K562 (cell line): ENCODE measurements at regions not wholly inside any gene's neighbourhood (a gene's known extent, or its start where the extent isn't known, plus 50 kb on each side); places are given as distances from the start of the nearest gene placed in this dataset.
A peak's percentile ranks its signal among the peaks of the same experiment; 100 is the strongest.

ENCODE experiments used
- ATAC-seq: fragments of 200-7000 bp; cut with Tn5 transposase; 3 replicates; pipeline ENCODE4 v1.9.1; 2020; ENCODE audit warnings: moderate library complexity
- BruUV-seq: library from RNA; stranded (reverse); fragments of 400-500 nt; replicated peaks from 2 replicates; lab custom pipeline; 2021; lab: Mats Ljungman, UMichigan
- CTCF ChIA-PET: fragments of 300-600 bp; formaldehyde crosslinking; extraction: SDS; loops from one replicate; lab custom pipeline; 2021; ENCODE audit warnings: low intra/inter-chr PET ratio; lab: Yijun Ruan, JAX
- POLR2A ChIA-PET: fragments of 300-600, 350-650 bp; sonication (Branson Sonifier 250); formaldehyde crosslinking; extraction: SDS; loops from one replicate; lab custom pipeline; 2021; ENCODE audit warnings: antibody characterized with exemption, inconsistent platforms; lab: Yijun Ruan, JAX
- DNase-seq, 4 experiments: peaks; one replicate each; pipeline versions ENCODE4 v3.0.0 to v3.0.0-alpha.2; 2011 to 2018; ENCODE audit warnings: low spot score in 3 of 4, mixed read lengths in 3 of 4; ENCODE audit errors: extremely low read depth in 1 of 4
- FAIRE-seq: peaks from 2 replicates; lab custom pipeline; 2011; peaks lifted over from hg19 to GRCh38; lab: Jason Lieb, UNC
- H2AFZ ChIP-seq: 2 replicates; pipeline ENCODE4 v1.6.0; 2011; ENCODE audit warnings: low read depth, low read length, control low read depth, inconsistent platforms
- H3K27ac ChIP-seq: fragments of 200-600 bp; 3 replicates; pipeline ENCODE4 v1.8.0; 2011; ENCODE audit warnings: low read depth, mild to moderate bottlenecking, control low read depth, inconsistent platforms, low read length, moderate library complexity, mixed read lengths; ENCODE audit errors: extremely low read depth
- H3K27me3 ChIP-seq, 2 experiments: fragments of 300-600 bp in 1 of 2; 2 replicates in 1 of 2; 3 replicates in 1 of 2; pipeline versions ENCODE4 v1.6.0 to v1.8.0; 2011; ENCODE audit warnings: inconsistent platforms in 2 of 2, low read length in 2 of 2, mild to moderate bottlenecking in 1 of 2, mixed read lengths in 1 of 2, moderate library complexity in 1 of 2; ENCODE audit not compliant: control insufficient read depth in 2 of 2, insufficient read depth in 2 of 2
- H3K36me3 ChIP-seq: fragments of 300-600 bp; 3 replicates; pipeline ENCODE4 v1.8.0; 2011; ENCODE audit warnings: mild to moderate bottlenecking, low read length, inconsistent platforms; ENCODE audit not compliant: control insufficient read depth, insufficient read depth
- H3K4me1 ChIP-seq, 2 experiments: fragments of 200-600 bp in 1 of 2; replicated peaks in 1 of 2; 2 replicates in 1 of 2; 3 replicates in 1 of 2; pipeline versions ENCODE4 v1.5.1 to v1.8.0; 2011; ENCODE audit warnings: inconsistent platforms in 2 of 2, low read length in 2 of 2, mild to moderate bottlenecking in 1 of 2, mixed read lengths in 1 of 2, moderate library complexity in 1 of 2; ENCODE audit not compliant: control insufficient read depth in 2 of 2, insufficient read depth in 2 of 2
- H3K4me2 ChIP-seq: 2 replicates; pipeline ENCODE4 v1.6.1; 2011; ENCODE audit warnings: low read length, control low read depth, inconsistent platforms, mixed read lengths; ENCODE audit not compliant: insufficient read depth
- H3K4me3 ChIP-seq: fragments of 200-600 bp; sonication (generic), shearing (Covaris generic); 2 replicates; pipeline ENCODE4 v1.5.1; 2016; ENCODE audit warnings: control low read depth, inconsistent platforms
- H3K79me2 ChIP-seq: fragments of 200-600 bp; 3 replicates; pipeline ENCODE4 v1.8.0; 2011; ENCODE audit warnings: low read length, inconsistent platforms; ENCODE audit not compliant: control insufficient read depth, insufficient read depth
- H3K9ac ChIP-seq, 2 experiments: 2 replicates each; pipeline versions ENCODE4 v1.6.0 to v1.6.1; 2011; ENCODE audit warnings: low read depth in 2 of 2, low read length in 2 of 2, control low read depth in 1 of 2, inconsistent platforms in 1 of 2, mild to moderate bottlenecking in 1 of 2, mixed read lengths in 1 of 2; ENCODE audit not compliant: insufficient read depth in 1 of 2
- H3K9me1 ChIP-seq: one replicate; pipeline ENCODE4 v1.6.0; 2011; ENCODE audit warnings: inconsistent platforms, mild to moderate bottlenecking, low read length, moderate library complexity; ENCODE audit not compliant: control insufficient read depth, insufficient read depth
- H3K9me3 ChIP-seq: replicated peaks from 2 replicates; pipeline ENCODE4 v1.5.1; 2011; ENCODE audit warnings: low read depth, low read length, inconsistent platforms; ENCODE audit not compliant: control insufficient read depth, insufficient read depth
- H4K20me1 ChIP-seq: replicated peaks from 2 replicates; pipeline ENCODE4 v1.6.1; 2011; ENCODE audit warnings: low read length, inconsistent platforms, mixed read lengths; ENCODE audit not compliant: control insufficient read depth, insufficient read depth
- BCLAF1 ChIP-seq, 2 experiments: fragments of 450-650 bp in 1 of 2; IDR thresholded peaks; 2 replicates each; pipeline ENCODE4 v1.6.1; 2011 to 2017; ENCODE audit warnings: low read depth in 2 of 2, antibody characterized with exemption in 1 of 2, borderline replicate concordance in 1 of 2, low read length in 1 of 2, mild to moderate bottlenecking in 1 of 2, mixed read lengths in 1 of 2; ENCODE audit not compliant: control insufficient read depth in 1 of 2
- BRD9 ChIP-seq: fragments of 450-650 bp; IDR thresholded peaks from 2 replicates; pipeline ENCODE4 v1.6.1; 2018; ENCODE audit warnings: low read depth; ENCODE audit not compliant: partially characterized antibody
- CCNT2 ChIP-seq: IDR thresholded peaks from 2 replicates; pipeline ENCODE4 v1.6.1; 2011; ENCODE audit warnings: borderline replicate concordance, low read depth, mild to moderate bottlenecking, moderate library complexity, mixed read lengths, low read length; ENCODE audit not compliant: insufficient read length; ENCODE audit errors: extremely low read depth
- CTBP1 ChIP-seq: fragments of 450-650 bp; IDR thresholded peaks from 2 replicates; pipeline ENCODE4 v1.6.1; 2016; ENCODE audit warnings: borderline replicate concordance
- DMBX1 ChIP-seq: fragments of 250-450 bp; sonication (Bioruptor Pico); IDR thresholded peaks from 2 replicates; pipeline ENCODE4 v1.8.0; 2022; ENCODE audit warnings: inconsistent platforms, mild to moderate bottlenecking, moderate library complexity, borderline replicate concordance
- EWSR1 ChIP-seq: fragments of 450-650 bp; IDR thresholded peaks from 2 replicates; pipeline ENCODE4 v1.6.1; 2018; ENCODE audit warnings: borderline replicate concordance, mild to moderate bottlenecking, low read depth, moderate library complexity; ENCODE audit not compliant: partially characterized antibody
- MTF1 ChIP-seq: fragments of 250-450 bp; sonication (Bioruptor Pico); IDR thresholded peaks from 2 replicates; pipeline ENCODE4 v1.9.0; 2021; ENCODE audit warnings: moderate library complexity, mild to moderate bottlenecking, inconsistent platforms, borderline replicate concordance
- POLR2A ChIP-seq: fragments of 450-650 bp; conservative IDR thresholded peaks from 2 replicates; pipeline ENCODE4 v1.6.1; 2016
- TCF3 ChIP-seq: sonication (generic); formaldehyde crosslinking; IDR thresholded peaks from 2 replicates; pipeline ENCODE4 v1.4.0; 2020; ENCODE audit warnings: mild to moderate bottlenecking, missing genetic modification reagents
- ZFP30 ChIP-seq: fragments of 250-450 bp; sonication (Bioruptor Pico); IDR thresholded peaks from 2 replicates; pipeline ENCODE4 v1.8.0; 2022; ENCODE audit warnings: moderate library complexity, mild to moderate bottlenecking, inconsistent platforms, borderline replicate concordance
- ZNF146 ChIP-seq: IDR thresholded peaks from one replicate; pipeline ENCODE4 v1.6.1; 2018; ENCODE audit warnings: missing compliant biosample characterization; ENCODE audit not compliant: unreplicated experiment
- ZNF561 ChIP-seq: fragments of 450-650 bp; formaldehyde crosslinking; conservative IDR thresholded peaks from 2 replicates; pipeline ENCODE4 v1.4.0; 2020; ENCODE audit warnings: mild to moderate bottlenecking, moderate library complexity
- WGBS: fragments of 100-300 bp; shearing (Covaris generic); methylation state at CpG from one replicate; pipeline ENCODE4 v1.1.6; 2016; ENCODE audit warnings: low coverage, mixed read lengths; ENCODE audit not compliant: insufficient coverage; ENCODE audit errors: missing lambda C conversion rate; 5-methylcytosine and 5-hydroxymethylcytosine counted together
- in situ Hi-C: fragments of 300-500 bp; cut with MboI; formaldehyde crosslinking; loops from 4 replicates; pipeline ENCODE4 v1.15.0; 2018; ENCODE audit warnings: inconsistent platforms, mixed read lengths
- intact Hi-C: fragments of 100-400 bp; cut with micrococcal nuclease; formaldehyde crosslinking; loops from 2 replicates; pipeline ENCODE4 v1.14.2; 2022
- TF ChIP-seq, protein P1 (sequence below): fragments of 250-450 bp; sonication (Bioruptor Pico); IDR thresholded peaks from 2 replicates; pipeline ENCODE4 v1.4.0; 2020

GRCh38 chr12:22916815-22917214, 291.8 kb downstream of the ETNK1 start (continued):
- no peak for TF ChIP-seq BCLAF1 (IDR thresholded peaks at IDR 0.05; ENCODE audit: borderline replicate concordance in 1 of 2, control insufficient read depth in 1 of 2, low read depth in 2 of 2, low read length in 1 of 2)
- no peak for TF ChIP-seq ZNF146 (CRISPR knock-in tag)

DNA sequence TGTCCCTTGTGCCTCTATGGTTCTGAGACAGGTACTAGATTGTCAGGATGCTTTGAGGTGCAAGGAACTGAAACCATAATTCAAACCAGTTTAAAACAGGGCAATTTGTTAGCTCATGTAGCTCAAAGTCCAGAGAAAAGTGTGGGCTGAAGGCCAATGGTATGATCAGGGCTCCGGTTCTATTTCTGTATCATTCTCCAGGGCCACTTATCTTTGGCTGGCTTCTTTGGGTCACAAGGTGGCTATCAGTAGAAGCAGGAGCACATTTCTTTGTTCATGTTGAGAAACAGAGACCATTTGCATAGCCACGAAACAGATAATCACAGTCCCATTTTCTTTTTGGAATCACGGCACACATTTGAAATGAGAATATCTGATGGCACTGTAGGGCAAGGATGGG, 294.9 kb downstream of the ETNK1 start:
- H3K4me1 ChIP-seq, result no peaks in the 10 kb centered on the region; a peak in 1 of 5 replicates
- no peak overlapping the region for H3K27ac ChIP-seq
- H3K79me2 ChIP-seq, result no peaks in the 10 kb centered on the region
- FAIRE-seq, result no peak
- DNase-seq, result peak in 1 of 4 experiments; percentile 9
- H4K20me1 ChIP-seq, result no peaks in the 10 kb centered on the region; the same call in 1 of the 2 replicates
- H3K4me2 ChIP-seq, result no peak overlapping the region
- H3K27me3 ChIP-seq, result peaks cover 0 to 3% of the 10 kb centered on the region in 2 experiments; a peak in 2 of 5 replicates
- in situ Hi-C loops (no loop called here), intact Hi-C loops (no loop called here)
- no peak for ATAC-seq
- H3K9me1 ChIP-seq, result no peaks in the 10 kb centered on the region
- 0% methylated on average over 3 of the region's 3 CpGs for WGBS
- no peak overlapping the region for H3K9ac ChIP-seq
- ChIA-PET CTCF (no interaction called here), POLR2A (no interaction called here)
- H3K4me3 ChIP-seq, result no peak overlapping the region
- no peaks in the 10 kb centered on the region for H3K36me3 ChIP-seq
- H3K9me3 ChIP-seq, result no peaks in the 10 kb centered on the region
- no TSS peak for BruUV-seq
- no peak overlapping the region for H2AFZ ChIP-seq
- TF ChIP-seq EWSR1 (no peak), CCNT2 (peak; percentile 18), CTBP1 (no peak), BRD9 (no peak), DMBX1 (CRISPR knock-in tag) (no peak), ZFP30 (CRISPR knock-in tag) (no peak), POLR2A (no peak), ZNF561 (CRISPR knock-in tag) (no peak), TCF3 (CRISPR knock-in tag) (peak; percentile 56; the same call in 1 of the 2 replicates), MTF1 (CRISPR knock-in tag) (no peak)
- TF ChIP-seq, protein P1, sequence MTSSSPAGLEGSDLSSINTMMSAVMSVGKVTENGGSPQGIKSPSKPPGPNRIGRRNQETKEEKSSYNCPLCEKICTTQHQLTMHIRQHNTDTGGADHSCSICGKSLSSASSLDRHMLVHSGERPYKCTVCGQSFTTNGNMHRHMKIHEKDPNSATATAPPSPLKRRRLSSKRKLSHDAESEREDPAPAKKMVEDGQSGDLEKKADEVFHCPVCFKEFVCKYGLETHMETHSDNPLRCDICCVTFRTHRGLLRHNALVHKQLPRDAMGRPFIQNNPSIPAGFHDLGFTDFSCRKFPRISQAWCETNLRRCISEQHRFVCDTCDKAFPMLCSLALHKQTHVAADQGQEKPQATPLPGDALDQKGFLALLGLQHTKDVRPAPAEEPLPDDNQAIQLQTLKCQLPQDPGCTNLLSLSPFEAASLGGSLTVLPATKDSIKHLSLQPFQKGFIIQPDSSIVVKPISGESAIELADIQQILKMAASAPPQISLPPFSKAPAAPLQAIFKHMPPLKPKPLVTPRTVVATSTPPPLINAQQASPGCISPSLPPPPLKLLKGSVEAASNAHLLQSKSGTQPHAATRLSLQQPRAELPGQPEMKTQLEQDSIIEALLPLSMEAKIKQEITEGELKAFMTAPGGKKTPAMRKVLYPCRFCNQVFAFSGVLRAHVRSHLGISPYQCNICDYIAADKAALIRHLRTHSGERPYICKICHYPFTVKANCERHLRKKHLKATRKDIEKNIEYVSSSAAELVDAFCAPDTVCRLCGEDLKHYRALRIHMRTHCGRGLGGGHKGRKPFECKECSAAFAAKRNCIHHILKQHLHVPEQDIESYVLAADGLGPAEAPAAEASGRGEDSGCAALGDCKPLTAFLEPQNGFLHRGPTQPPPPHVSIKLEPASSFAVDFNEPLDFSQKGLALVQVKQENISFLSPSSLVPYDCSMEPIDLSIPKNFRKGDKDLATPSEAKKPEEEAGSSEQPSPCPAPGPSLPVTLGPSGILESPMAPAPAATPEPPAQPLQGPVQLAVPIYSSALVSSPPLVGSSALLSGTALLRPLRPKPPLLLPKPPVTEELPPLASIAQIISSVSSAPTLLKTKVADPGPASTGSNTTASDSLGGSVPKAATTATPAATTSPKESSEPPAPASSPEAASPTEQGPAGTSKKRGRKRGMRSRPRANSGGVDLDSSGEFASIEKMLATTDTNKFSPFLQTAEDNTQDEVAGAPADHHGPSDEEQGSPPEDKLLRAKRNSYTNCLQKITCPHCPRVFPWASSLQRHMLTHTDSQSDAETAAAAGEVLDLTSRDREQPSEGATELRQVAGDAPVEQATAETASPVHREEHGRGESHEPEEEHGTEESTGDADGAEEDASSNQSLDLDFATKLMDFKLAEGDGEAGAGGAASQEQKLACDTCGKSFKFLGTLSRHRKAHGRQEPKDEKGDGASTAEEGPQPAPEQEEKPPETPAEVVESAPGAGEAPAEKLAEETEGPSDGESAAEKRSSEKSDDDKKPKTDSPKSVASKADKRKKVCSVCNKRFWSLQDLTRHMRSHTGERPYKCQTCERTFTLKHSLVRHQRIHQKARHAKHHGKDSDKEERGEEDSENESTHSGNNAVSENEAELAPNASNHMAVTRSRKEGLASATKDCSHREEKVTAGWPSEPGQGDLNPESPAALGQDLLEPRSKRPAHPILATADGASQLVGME (CRISPR knock-in tag), result no peak
